ENCODE measurements at regions not wholly inside any gene's neighbourhood (a gene's known extent, or its start where the extent isn't known, plus 50 kb on each side); places are given as distances from the start of the nearest gene placed in this dataset.

DNA sequence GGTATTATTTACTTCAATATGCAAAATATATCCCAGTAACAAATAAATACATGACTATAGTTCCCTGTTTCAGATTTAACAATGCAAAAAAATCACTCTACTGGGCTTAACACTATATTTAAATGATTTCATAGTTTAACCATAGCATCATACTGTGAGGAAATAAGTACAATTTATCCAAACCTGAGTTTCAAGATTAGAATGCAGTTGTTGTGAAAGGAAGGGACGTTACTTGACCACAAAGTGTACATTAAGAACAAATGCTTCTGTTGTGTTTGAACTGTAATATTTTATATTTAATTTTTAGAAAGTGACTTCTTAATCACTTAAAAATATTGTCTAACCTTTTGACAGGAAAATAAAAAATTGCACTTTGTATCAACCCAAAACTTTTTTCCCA, 1747.9 kb upstream of the SPRY2 start:
- TF ChIP-seq BHLHE40 (IDR thresholded peaks at IDR 0.05; ENCODE audit: low read depth, low read length) (no peak), RFX5 (IDR thresholded peaks at IDR 0.05; ENCODE audit: low read depth, low read length) (no peak), POLR2A (IDR thresholded peaks at IDR 0.05; ENCODE audit: low read depth, low read length) (no peak), CEBPB (IDR thresholded peaks at IDR 0.05; ENCODE audit: low read depth, low read length) (no peak), RAD21 (IDR thresholded peaks at IDR 0.05; ENCODE audit: low read length) (no peak)
- TF ChIP-seq, protein P1, sequence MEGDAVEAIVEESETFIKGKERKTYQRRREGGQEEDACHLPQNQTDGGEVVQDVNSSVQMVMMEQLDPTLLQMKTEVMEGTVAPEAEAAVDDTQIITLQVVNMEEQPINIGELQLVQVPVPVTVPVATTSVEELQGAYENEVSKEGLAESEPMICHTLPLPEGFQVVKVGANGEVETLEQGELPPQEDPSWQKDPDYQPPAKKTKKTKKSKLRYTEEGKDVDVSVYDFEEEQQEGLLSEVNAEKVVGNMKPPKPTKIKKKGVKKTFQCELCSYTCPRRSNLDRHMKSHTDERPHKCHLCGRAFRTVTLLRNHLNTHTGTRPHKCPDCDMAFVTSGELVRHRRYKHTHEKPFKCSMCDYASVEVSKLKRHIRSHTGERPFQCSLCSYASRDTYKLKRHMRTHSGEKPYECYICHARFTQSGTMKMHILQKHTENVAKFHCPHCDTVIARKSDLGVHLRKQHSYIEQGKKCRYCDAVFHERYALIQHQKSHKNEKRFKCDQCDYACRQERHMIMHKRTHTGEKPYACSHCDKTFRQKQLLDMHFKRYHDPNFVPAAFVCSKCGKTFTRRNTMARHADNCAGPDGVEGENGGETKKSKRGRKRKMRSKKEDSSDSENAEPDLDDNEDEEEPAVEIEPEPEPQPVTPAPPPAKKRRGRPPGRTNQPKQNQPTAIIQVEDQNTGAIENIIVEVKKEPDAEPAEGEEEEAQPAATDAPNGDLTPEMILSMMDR (conservative IDR thresholded peaks at IDR 0.05; ENCODE audit: low read depth, low read length), result no peak

All from IMR-90 (cell line).